ENCODE measurements at regions not wholly inside any gene's neighbourhood (a gene's known extent, or its start where the extent isn't known, plus 50 kb on each side); places are given as distances from the start of the nearest gene placed in this dataset.

DNA sequence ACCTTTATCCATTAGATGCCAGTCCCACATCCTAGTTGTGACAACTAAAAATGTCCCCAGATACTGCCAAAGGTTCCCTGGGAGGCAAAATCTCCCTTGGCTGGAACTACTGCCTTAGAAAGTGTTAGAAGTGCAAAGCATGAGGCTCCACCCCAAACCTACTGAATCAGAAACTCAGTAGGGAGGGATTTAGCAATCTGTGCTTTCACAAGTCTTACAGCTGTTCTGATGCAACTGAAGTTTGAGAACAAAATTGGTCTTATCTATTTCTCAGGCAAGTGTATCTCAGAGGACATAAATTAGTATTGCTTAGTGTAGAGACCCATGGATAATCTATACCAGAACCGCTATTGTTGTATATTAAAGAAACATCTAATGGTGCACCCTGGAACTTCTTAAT is 70.2 kb downstream of the CLDN1 start:
- ChIA-PET POLR2A (ENCODE audit: low non-redundant PET) (no interaction called here), CTCF (interaction anchor here (0.6 to 0.7 kb wide), 2 partner anchors 30 to 389 kb away, joined by 3 to 4 read pairs; no protein-coding TSS in a partner anchor)
- TF ChIP-seq CTCF (conservative IDR thresholded peaks at IDR 0.05; ENCODE audit: low read depth): no peak

GRCh38 chr3:190249414-190249813 is 72.8 kb downstream of the CLDN1 start:
- CTCF ChIA-PET: no interaction called here
- H3K27ac ChIP-seq: no peak overlapping the region
- POLR2A ChIA-PET (ENCODE audit: low non-redundant PET): no interaction called here
- TF ChIP-seq CTCF (conservative IDR thresholded peaks at IDR 0.05; ENCODE audit: low read depth): no peak
- DNase-seq (ENCODE audit: low spot score): no peak

More for the DNA sequence above, 70.2 kb downstream of the CLDN1 start:
- no peak overlapping the region for H3K27ac ChIP-seq
- peak; percentile 26 for DNase-seq (ENCODE audit: low spot score)

GRCh38 chr3:190242147-190242546 is 80.1 kb downstream of the CLDN1 start:
- ChIA-PET POLR2A (ENCODE audit: low non-redundant PET) (no interaction called here), CTCF (no interaction called here)
- H3K27ac ChIP-seq: no peak overlapping the region
- DNase-seq (ENCODE audit: low spot score): no peak
- no peak for TF ChIP-seq CTCF (conservative IDR thresholded peaks at IDR 0.05; ENCODE audit: low read depth)

DNA sequence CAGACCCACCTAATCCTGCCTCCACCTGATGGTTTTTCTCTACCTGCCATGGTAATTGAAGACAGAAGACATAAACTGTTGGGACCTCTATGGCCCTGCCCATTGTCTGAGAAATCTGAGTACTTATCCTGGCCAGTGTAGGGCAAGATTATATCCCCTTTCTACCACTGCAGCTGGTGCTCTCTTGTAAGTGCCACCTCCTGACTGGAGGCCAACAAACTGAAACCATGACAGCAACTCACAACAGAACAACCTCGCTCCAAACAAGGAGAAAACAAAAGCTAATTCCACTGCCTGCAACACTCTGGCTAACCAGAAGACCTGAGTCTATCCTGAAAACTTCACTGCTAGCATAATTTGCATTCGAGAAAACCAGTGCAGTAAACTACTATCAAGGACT is 82.9 kb downstream of the CLDN1 start:
- ChIA-PET POLR2A (ENCODE audit: low non-redundant PET) (no interaction called here), CTCF (no interaction called here)
- DNase-seq (ENCODE audit: low spot score): no peak
- TF ChIP-seq CTCF (conservative IDR thresholded peaks at IDR 0.05; ENCODE audit: low read depth): no peak
- no peak overlapping the region for H3K27ac ChIP-seq

DNA sequence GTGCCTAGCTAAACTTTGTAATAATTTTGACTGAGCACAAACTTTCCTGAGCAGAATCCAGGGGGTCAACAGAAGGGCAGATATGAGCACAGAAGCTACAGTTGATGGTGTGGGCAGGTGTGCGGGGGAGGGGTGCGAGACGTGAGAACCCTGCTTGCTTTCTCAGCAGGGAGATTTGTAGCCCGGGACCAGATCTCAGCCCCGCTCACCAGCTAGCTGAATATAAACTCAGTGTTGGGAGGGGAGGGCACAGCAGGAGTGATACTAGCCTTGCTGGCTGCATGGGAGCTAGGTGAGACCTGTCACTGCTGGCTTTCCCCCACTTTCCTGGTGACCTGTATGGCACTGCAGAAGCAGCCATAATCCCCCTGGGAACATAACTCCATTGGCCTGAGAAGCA is 83.4 kb downstream of the CLDN1 start:
- ChIA-PET POLR2A (ENCODE audit: low non-redundant PET) (no interaction called here), CTCF (no interaction called here)
- DNase-seq (ENCODE audit: low spot score): no peak
- TF ChIP-seq CTCF (conservative IDR thresholded peaks at IDR 0.05; ENCODE audit: low read depth): no peak
- no peak overlapping the region for H3K27ac ChIP-seq

DNA sequence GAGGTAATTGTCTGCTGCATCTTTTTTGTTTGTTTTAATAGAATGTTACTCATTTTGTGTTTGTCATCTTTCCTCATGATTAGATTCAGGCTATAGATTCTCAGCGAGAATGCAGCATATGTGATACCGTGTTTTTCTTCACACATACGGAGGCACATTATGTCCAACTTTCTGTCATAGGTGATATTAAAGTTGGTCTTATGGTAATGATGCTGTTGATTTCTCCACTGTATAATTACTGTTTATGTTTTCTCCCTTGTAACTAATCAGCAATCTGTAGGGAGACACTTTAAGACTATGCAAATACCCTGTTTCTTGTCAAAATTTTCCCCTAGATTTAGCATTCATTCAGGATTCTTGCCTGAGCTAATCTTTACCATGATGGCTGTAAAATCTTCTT is 87.6 kb downstream of the CLDN1 start:
- POLR2A ChIA-PET (ENCODE audit: low non-redundant PET): no interaction called here
- no peak overlapping the region for H3K27ac ChIP-seq
- no peak for TF ChIP-seq CTCF (conservative IDR thresholded peaks at IDR 0.05; ENCODE audit: low read depth)
- CTCF ChIA-PET: interaction anchor here (1.3 kb wide), 1 partner anchor 88 kb away, joined by 4 read pairs; the partner anchor contains the start of gene CLDN1
- no peak for DNase-seq (ENCODE audit: low spot score)

Data from RWPE1 (cell line).